ENCODE measurements at regions not wholly inside any gene's neighbourhood (a gene's known extent, or its start where the extent isn't known, plus 50 kb on each side); places are given as distances from the start of the nearest gene placed in this dataset.

DNA sequence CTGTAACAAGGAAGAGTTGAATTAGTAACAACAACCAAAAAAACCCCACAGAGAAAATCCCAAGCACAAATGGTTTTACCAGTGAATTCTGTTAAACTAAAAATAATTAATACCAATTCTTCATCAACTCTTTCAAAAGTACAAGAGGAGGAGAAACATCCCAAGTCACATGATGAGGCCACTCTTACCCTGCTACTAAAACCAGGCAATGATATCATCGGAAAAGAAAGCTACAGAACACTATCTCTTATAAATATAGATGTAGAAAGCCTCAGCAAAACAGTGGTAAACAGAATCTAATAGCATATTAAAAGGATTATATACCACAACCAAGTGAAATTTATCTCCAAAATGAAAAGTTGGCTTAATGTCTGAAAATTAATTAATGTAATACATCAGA is 168.1 kb upstream of the SLCO3A1 start:
- TF ChIP-seq, protein P1, sequence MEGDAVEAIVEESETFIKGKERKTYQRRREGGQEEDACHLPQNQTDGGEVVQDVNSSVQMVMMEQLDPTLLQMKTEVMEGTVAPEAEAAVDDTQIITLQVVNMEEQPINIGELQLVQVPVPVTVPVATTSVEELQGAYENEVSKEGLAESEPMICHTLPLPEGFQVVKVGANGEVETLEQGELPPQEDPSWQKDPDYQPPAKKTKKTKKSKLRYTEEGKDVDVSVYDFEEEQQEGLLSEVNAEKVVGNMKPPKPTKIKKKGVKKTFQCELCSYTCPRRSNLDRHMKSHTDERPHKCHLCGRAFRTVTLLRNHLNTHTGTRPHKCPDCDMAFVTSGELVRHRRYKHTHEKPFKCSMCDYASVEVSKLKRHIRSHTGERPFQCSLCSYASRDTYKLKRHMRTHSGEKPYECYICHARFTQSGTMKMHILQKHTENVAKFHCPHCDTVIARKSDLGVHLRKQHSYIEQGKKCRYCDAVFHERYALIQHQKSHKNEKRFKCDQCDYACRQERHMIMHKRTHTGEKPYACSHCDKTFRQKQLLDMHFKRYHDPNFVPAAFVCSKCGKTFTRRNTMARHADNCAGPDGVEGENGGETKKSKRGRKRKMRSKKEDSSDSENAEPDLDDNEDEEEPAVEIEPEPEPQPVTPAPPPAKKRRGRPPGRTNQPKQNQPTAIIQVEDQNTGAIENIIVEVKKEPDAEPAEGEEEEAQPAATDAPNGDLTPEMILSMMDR (IDR thresholded peaks at IDR 0.05): no peak
- TF ChIP-seq POLR2A (IDR thresholded peaks at IDR 0.05): no peak
- no peak for TF ChIP-seq POLR2AphosphoS5 (IDR thresholded peaks at IDR 0.05)

Measured in gastroesophageal sphincter (tissue), 3 donors.